HG03354 (cell line): ENCODE measurements at regions not wholly inside any gene's neighbourhood (a gene's known extent, or its start where the extent isn't known, plus 50 kb on each side); places are given as distances from the start of the nearest gene placed in this dataset.

ENCODE experiments used
- ATAC-seq: cut with Tn5 transposase; IDR thresholded peaks from one replicate; pipeline ENCODE4 v1.9.1; 2021; ENCODE audit warnings: mild to moderate bottlenecking; ENCODE audit not compliant: unreplicated experiment, poor library complexity, severe bottlenecking

DNA sequence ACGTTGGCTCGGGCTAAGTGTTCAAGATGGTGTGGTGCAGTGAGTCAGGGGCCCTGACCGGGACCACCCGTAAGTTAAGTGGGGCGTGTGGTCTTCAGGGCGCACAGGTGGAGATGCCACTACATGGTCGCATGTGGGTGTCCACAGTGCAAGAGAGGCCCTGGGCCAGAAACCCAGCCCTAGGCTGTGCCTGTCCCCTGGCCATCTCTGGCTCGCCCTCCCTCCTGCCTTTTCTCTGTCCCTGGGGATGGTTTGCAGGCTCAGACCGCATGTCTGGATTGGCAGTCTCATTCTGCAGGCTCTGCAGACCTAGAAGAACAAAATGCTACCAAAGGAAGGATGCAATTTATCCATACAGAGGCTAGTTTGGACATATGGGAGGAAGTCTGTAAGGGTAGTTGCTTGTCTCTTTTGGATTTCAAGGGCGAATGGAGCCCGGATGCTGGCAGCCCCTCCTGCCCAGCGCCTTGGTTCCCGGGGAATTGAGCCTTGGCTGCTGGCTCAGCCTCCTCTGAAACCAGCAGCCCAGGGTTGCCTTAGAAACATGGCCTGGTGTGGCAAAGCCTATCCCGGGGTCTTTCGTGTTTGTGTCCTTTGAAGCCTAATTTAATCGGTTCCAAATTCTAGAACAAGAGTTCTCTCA lies 417.5 kb upstream of the HS6ST1 start:
- ATAC-seq: peak; percentile 1

DNA sequence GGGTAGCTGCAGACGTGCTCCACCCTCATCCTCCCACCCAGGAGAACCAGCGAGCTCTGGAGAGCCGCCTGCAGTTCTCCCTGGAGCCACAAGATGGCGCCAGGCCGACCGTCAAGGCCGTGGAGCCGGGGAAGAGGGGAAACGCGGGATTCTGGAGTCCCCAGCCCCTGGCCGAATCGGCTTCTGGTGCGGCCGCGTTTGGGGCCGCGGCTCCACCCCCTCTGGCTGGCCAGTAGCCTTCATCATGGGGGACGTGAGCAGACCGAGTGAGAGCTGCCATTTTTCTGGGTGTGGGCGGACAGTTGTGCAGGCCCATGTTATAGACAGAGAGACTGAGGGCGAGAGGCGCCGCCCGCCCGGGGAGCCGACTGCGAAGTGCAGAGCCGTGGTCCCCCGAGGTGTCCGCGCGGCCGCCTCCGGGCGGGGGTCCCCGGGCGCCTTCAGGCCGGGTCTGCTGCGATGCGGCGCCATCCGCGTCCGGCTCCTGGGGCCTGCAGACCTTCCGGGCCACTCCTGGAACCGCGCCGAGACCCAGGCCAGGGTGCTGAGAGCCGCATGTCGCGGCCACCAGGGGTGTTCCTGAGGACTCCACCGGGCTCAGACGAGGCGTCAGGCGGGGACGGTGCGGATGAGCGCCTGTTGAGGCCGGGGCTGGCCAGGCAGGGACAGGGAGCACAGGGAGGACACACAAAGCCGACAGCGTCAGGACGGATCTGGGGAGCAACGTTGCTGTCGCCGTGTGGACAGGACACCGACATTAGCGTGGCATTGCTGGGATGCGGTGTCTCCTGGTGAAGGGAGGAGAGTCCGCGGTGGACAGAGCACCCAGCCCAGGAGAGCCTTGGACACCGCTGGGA lies 418.2 kb upstream of the HS6ST1 start:
- peak; percentile 48 for ATAC-seq

DNA sequence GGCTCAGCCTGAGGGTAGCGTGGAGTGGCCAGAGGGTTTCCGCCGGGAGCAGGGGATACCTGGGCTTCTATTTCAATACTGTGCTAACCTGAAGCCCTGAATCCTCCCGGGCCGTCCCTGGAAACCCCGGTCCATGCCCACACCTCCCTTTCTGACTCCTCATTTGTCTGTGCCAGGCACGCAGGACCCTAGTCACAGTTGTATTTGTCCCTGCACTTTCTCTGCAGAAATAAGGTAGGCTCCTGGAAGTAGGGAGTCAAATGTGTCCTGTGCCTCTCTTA lies 418.8 kb upstream of the HS6ST1 start:
- no peak for ATAC-seq

DNA sequence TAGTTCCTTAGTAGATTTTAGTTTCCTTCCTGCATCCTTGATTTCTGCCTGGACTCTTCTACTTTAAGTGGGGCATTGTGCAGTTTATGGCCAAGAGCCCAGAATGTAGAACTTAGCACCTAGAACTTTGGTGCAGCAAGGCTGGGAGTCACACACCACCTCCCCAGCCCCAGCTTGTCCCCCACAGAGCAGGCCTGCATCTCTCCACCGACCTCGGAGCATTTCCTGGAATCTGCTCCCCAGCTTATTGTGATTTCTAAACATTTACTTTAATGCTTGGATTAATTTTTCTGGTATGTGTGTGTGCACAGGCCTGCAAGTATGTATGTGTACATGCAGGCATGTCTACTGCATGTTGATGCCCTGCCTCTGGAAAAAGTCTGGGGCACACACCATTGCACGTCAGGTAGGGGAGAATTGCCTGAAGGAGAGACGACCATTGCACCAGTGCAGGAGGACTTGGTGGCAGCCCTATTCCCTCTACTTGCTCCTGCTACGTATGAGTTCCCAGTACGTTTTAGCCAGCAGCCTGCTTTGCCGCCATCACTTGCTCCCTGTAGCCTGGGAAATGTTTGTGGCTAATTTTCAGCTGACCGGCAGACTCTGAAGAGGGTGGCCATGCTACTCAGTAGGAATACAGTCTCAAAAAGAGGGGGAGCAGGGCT lies 419.9 kb upstream of the HS6ST1 start:
- no peak for ATAC-seq

DNA sequence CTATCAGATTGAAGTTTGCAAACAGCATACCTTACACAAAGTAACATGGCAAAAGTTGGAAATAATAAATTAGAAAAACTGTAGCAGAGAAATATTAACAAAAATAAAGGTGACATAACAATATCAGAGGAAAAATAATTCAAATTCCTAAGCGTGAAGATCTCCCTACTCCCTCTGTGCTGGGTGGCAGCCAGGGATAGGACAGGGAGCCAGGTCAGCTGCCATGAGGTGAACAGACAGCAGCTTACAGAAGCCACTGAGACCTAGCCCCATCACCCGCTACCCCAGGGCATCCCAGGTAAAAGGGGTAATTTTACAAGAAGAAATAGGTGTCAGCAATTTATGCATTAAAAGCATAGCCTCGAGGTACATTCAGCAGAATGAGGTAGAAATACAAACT lies 423.8 kb upstream of the HS6ST1 start:
- no peak for ATAC-seq

DNA sequence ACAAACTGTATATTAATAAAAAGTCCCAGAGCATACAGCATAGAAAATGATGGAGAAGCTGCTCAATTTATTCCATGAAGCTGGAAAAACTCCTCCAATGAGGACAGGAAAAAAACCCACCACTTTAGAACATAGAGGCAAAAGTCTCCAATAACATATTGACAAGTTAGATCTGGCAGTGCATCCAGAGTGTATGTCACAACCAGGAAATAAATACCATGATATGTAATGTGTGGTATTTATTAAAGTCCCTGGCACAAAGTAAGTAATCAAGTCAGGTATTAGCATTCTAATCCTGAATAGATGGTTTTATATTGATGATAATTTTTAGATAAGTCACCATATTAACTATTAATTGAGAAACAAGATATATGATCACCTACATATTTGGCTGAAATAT lies 427.3 kb upstream of the HS6ST1 start:
- no peak for ATAC-seq

DNA sequence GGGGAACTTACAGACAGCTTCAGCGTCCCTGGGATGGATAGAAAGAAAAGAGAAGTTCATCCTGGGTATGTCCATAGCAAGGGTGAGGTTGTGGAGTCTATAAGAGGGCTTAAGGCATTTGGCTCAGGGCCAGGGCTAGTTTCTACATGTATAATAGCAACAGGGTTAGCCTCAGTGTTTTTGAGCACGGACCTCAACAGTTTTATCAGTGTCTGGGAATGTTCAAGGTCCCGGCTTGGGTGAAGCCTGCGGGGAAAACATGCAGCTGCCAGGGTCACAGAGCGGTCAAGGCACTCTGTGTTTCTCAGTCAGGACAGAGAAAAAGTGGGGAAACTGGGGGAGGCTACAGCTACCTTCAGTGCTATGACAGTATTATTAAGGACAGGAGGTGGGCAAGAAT lies 427.7 kb upstream of the HS6ST1 start:
- ATAC-seq: no peak

DNA sequence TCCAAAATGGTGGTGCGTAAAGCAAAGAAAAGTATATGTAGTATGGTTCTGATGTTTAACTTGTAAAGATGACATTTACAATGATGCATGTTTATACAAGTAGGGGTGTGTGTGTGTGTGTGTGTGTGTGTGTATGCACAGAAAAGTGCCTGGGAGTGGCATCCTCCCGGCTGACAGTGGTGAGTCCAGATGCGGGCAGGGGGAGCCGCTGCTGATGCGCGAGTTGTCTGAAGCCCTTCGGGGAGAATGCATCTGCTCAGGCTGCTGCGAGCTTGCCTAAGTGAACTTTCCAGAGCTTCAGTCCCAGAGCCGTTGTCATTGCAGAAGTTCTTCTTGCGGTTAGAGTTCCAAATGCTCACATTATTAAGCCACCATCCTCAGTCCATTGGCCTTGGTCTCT lies 429.7 kb upstream of the HS6ST1 start:
- ATAC-seq: no peak

DNA sequence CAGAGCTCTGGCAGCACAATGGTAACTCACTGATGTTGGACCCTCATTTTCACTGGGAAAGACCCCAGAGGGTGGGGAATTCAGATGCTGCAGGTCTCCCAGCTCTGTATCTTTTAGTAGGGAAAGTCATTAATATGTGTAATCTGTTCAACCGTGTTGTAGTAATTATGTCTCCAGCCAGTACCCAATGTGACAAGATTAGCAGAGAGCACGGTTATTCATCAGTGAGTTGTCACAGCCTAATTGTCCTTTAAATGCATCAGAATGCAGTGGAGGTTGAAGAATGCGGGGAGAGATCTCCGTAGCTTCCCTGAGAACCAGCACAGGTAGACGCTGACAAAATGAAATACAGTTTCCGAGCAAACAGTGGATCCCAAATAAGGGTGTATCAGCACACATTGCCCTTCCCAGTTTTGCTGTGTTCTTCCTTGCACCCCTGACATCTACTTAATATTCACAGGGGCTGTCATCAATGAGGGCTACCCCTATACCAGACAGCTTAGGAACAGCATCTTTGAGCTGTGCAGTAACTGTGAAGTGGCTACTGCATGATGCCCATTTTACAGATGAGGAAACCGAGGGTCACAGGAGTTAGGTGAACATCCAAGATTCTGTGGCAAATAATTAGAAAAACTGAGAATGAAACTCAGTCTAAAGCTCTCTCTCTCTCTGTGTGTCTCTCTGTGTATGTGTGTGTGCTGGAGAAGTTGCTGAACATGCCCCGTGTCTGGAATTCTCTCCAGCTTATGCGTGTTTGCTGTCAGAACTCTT lies 430.4 kb upstream of the HS6ST1 start:
- ATAC-seq: no peak

DNA sequence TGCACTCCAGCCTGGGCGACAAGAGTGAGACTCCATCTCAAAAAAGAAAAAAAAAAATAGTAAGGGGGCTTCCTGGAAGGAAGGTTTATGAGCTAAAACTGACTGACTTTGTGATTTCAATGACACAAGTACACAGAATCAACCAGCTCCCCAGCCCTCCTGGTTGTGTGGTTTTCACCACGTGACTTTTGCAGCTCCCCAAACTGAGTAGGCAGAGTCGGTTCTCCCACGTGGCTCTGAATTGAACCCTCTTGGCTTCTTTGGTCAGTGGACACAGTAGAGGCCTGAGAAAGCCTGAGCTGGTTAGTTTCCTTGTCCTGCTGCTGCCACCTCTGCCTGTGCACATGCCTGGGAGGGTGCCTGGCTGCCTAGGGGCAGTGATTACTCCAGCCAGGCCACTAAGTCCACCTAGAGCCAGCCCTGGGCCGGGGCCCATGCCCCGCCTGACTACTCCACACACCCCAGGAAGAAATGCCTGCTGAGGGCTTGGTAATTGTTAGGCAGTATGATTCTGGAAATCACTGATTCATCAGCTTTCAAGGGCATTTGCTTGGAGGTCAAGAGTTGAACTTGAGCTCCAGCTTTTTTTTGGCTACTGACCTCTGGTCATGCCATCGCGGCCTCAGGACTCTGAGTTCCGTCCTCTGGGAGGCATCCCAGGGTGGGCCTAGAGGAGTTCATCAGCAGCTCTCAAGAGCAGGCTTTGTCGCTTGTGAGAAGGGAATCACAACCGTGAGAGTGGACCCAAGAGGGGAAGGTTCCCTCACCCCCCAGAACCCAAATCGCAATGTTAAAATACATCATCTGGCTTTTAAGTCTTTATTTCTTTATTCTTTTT lies 431.9 kb upstream of the HS6ST1 start:
- no peak for ATAC-seq

DNA sequence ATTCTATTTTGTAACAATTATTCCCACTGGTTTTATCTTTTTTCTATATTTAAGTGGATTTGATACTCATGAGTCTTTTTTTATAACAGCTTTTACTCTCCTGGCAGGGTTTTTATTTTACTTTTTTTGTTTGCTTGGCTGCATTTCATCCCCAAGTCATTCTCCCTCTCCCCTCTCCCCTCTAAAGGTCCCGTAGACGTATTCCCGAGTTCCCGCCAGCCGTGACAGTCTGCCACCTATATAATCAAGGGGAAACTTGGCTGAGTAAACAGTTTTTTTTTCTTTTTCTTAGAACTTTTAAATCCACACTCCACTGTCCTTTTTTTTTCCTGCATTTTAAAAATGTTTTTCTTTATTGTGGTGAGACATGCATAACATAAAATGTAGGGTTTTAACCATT lies 433.1 kb upstream of the HS6ST1 start:
- ATAC-seq: no peak

DNA sequence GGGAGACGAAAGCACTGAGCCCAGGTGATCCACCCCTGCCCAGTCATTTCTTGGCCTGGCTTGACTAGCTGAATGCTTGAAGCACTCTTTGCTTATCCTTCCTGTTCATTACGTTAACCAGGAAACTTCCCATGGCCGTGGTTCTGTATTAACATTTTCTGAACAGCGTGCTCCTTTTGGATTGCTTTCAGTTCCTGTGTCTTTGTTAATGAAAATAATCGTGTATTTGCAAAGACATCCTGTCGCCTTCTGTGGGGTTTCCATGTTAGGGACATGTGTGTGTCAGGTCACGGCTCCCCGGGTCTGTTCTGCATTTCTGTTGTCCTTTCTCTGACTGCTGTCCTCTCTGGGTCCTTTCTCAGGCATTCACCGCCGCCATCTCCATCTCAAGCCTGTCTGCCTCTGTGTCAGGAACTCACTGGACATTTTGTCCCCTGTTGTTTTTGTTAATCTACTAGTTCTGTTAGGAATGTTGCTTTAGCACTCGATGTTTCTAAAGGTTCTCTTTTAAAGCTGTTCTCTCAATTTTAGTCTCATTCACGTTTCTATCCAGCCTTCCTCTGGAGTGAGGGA lies 434.1 kb upstream of the HS6ST1 start:
- no peak for ATAC-seq

DNA sequence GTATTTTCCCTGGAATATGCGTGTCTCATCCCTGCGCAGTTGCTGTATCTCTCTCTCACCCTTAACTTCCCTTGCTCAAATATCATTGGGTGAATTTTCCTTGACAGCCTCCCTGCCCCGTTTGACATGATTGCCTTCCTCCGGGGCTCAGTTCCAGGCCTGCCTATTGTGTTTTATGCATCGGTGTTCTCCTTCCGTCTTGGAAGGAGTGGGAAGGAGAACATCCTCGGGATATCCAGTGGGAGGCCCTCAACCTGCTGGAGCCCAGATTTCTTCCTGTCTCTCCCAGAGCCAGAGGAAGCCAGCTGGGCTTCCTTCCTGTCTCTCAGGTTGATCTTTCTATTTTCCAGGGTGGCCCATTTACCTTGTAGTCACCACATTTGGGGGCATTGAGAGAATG lies 434.7 kb upstream of the HS6ST1 start:
- ATAC-seq: no peak

DNA sequence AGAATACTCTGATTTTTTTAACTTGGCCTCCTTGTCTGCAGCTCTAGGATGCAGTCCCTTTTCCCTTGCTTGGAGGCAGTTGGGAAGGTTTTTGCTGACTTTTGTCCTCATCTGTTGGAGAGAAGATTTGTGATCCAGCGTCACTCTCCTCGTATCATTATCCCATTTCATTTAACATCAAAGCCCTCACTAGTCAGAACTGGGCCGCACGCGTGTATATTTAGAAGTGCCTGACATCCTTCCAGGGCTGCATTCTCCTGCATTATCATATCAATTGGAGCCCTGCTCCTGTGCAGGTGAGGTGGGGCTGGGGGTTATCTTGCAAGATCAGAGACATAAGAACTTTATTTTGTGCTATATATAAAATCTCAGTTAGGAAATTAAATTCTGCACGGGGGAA lies 435.1 kb upstream of the HS6ST1 start:
- no peak for ATAC-seq

DNA sequence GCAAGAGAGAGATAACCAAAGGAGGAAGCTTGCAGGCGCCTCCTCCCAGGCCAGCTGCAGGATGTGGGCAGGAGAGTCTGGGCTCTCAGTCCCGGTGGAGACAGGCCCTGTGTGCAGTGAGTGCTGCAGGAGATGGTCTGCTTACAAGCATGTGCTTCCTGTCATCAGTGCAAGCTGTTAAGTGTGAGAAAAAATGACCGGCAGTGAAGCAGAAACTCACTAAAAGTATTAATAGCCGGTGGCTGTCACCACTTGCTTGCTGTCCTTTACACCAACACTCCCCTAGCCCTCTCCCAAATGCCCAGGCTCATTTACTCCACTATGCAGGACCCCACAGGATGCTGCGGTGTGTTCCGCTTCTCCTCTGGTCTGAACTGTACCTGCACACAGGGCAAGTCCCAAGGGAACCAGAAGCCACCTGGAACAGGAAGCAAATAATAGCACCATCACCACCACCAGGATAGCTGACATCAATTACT lies 435.6 kb upstream of the HS6ST1 start:
- ATAC-seq: peak; percentile 86

DNA sequence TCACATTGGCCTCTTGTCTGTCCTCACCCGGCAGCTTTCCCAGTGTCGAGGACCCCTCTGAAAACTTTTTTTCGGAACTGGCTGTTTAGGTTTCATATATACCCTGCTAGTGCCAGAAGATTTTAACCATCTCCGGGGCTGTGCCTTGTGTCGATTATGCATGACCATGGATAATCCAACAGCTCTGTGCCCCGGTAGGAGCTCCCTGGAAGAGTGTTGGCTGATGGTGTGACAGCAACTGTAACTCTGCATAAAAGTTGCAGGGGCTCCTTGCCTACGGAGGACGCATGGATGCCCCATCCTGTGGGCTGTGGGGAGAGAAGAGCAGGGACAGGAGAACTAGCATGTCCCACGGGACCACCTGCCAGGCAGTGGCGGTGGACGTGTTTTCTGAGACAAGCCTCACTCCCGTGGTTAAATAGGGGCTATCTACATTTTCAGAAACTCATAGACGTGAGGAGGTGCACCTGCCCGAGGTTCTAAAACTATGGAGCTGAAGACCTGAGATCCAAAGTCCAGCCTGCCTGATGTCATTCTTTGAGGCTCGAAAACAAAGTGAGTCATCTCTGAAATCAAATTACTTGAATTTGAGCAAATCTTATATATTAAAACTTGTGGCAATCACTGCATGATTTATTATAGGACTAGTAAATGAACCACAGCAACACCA lies 437.2 kb upstream of the HS6ST1 start:
- ATAC-seq: no peak

DNA sequence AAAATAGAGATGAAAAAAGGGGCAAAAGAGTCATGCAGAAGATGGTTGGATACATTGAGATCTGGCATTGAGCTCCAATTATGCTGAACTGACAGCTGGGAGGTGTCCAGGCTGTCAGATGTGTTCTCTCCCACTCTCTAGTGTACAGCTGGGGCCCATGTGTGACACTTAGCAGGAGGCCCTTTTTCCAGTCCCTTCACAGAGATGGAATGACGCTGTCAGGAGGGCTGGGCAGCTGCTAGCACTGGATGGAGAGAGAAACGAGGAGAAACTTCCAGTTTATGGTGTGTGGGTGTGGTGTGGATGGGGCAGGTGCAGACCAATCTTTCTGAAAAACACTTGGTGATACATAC lies 437.7 kb upstream of the HS6ST1 start:
- ATAC-seq: no peak

DNA sequence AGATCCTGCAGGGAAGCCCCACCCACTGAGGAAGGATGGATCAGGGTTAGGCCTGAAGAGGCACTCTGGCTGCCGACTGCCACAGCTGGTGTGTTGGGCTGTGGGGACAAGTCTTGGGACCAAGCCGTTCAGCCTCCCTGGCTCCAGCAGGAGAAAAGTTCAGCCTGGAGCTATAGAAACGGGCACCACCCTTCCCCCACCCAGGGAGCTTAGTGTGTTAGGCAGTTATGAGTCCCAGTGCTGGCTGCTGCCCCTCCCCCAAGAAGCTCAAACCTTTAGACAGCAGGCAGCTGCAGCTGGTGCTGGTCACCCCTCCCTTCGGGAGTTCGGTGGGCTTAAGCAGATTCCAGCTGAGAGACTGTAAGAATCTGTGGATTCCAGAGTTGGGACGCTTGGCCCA lies 447.1 kb upstream of the HS6ST1 start:
- no peak for ATAC-seq

DNA sequence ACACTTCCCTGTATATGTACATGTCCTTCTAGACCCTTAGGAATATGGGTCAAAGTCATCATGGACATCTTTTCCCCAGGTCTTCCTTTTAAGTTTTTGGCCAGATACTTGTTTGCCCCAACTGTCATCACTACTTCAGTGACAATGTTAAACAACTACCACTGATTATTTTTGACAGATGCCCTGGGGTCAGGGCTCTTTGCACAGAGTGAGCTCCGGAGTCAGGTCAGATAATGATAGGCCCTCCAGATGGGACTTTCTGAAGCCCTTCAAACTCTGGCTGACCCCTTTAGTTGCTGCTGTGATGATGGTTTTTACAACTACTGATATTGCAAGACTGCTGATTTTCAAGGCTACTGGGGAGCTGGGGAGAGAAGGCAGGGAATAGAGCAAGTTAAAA lies 449.4 kb upstream of the HS6ST1 start:
- ATAC-seq: no peak
